NT2/D1 (cell line): ENCODE measurements at regions not wholly inside any gene's neighbourhood (a gene's known extent, or its start where the extent isn't known, plus 50 kb on each side); places are given as distances from the start of the nearest gene placed in this dataset.

Source experiments
- DNase-seq: peaks from one replicate; pipeline ENCODE4 v3.0.0-alpha.2; 2011; ENCODE audit warnings: low read depth, low spot score
- H3K27me3 ChIP-seq: 2 replicates; pipeline ENCODE4 v1.6.0; 2011; ENCODE audit warnings: mild to moderate bottlenecking; ENCODE audit not compliant: insufficient read length, insufficient read depth
- H3K36me3 ChIP-seq: 2 replicates; pipeline ENCODE4 v1.6.1; 2011; ENCODE audit warnings: mild to moderate bottlenecking, low read length, mixed read lengths; ENCODE audit not compliant: insufficient read depth, insufficient read length
- H3K4me1 ChIP-seq: 2 replicates; pipeline ENCODE4 v1.5.1; 2011; ENCODE audit not compliant: insufficient read depth, insufficient read length
- H3K4me3 ChIP-seq: 2 replicates; pipeline ENCODE4 v1.5.1; 2011; ENCODE audit warnings: low read depth; ENCODE audit not compliant: insufficient read length
- H3K9ac ChIP-seq: 2 replicates; pipeline ENCODE4 v1.6.0; 2011; ENCODE audit warnings: low read depth; ENCODE audit not compliant: insufficient read length
- H3K9me3 ChIP-seq: 2 replicates; pipeline ENCODE4 v1.5.1; 2011; ENCODE audit warnings: mild to moderate bottlenecking, low read length; ENCODE audit not compliant: insufficient read depth
- SUZ12 ChIP-seq: IDR thresholded peaks from 2 replicates; pipeline ENCODE4 v1.6.1; 2011; ENCODE audit not compliant: insufficient read length, insufficient read depth; ENCODE audit errors: extremely low read depth
- YY1 ChIP-seq: IDR thresholded peaks from 2 replicates; pipeline ENCODE4 v1.6.1; 2011; ENCODE audit not compliant: insufficient read length, insufficient read depth
- ZNF274 ChIP-seq: IDR thresholded peaks from 2 replicates; pipeline ENCODE4 v1.6.1; 2011; ENCODE audit warnings: mild to moderate bottlenecking, low read depth, low read length

DNA sequence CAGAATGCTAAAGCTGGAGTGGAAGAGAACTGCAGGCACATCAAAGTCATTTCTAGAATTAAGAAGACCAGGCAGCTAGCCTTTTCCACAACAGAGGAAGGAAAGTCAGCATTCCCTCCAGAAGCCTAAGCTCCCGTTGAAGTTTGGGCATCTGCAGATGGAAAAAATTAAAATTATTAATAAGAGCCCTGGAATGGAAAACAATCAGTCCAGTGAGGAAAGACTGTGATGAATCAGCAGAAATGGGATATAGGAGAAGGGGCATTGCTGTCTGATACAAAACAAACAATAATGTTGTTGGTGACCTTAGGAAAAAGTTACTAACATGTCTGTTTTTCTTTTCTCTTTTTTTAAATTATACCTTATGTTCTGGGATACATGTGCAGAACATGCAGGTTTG is 450.7 kb upstream of the SLC14A2 start:
- Histone ChIP-seq H3K4me3 (no peak overlapping the region), H3K9me3 (no peaks in the 10 kb centered on the region), H3K36me3 (no peaks in the 10 kb centered on the region), H3K4me1 (no peaks in the 10 kb centered on the region), H3K9ac (no peak overlapping the region), H3K27me3 (no peaks in the 10 kb centered on the region)
- TF ChIP-seq ZNF274 (no peak), SUZ12 (no peak), YY1 (no peak)
- DNase-seq: no peak

- no peaks in the 10 kb centered on the region for H3K9me3 ChIP-seq
- TF ChIP-seq YY1 (no peak), ZNF274 (no peak), SUZ12 (no peak)
- DNase-seq: no peak
- H3K4me3 ChIP-seq: no peak overlapping the region
- H3K27me3 ChIP-seq: no peaks in the 10 kb centered on the region
- H3K4me1 ChIP-seq: no peaks in the 10 kb centered on the region
- H3K36me3 ChIP-seq: no peaks in the 10 kb centered on the region
- H3K9ac ChIP-seq: no peak overlapping the region
These were observed 450.0 kb upstream of the SLC14A2 start for GRCh38 chr18:45165176-45165713.

GRCh38 chr18:45165871-45166270 is 449.4 kb upstream of the SLC14A2 start:
- H3K9me3 ChIP-seq: no peaks in the 10 kb centered on the region
- no peaks in the 10 kb centered on the region for H3K36me3 ChIP-seq
- TF ChIP-seq ZNF274: no peak
- no peak for TF ChIP-seq SUZ12
- TF ChIP-seq YY1: no peak
- no peak for DNase-seq
- no peak overlapping the region for H3K4me3 ChIP-seq
- no peaks in the 10 kb centered on the region for H3K27me3 ChIP-seq
- no peaks in the 10 kb centered on the region for H3K4me1 ChIP-seq
- H3K9ac ChIP-seq: no peak overlapping the region

DNA sequence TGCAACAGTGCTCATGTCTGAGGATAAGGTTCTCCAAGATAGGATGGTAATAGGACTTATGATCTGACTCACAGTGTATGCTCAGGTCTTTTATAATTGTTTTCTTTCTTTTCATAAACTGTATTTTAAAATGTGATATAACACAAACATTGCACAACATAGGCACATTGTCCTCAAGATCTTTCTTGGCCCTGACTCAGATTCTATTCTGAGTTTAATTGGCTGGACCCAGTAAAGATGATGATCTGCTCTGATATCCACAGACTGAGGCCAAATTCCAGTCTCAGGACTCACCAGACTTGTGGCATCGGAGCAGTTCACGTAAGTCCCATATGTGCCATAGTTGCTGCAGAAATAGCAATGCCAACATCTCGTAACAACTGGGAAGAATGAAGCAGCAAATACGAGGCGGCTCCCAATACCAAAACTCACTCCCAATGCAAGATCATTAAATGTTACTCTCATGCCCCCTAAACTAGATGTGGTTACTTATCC is 448.9 kb upstream of the SLC14A2 start:
- TF ChIP-seq SUZ12 (no peak), YY1 (no peak)
- H3K9ac ChIP-seq: no peak overlapping the region
- DNase-seq: no peak

GRCh38 chr18:45166836-45167551 is 448.3 kb upstream of the SLC14A2 start:
- no peak overlapping the region for H3K9ac ChIP-seq

More for the DNA sequence above, 448.9 kb upstream of the SLC14A2 start:
- Histone ChIP-seq H3K9me3 (no peaks in the 10 kb centered on the region), H3K27me3 (no peaks in the 10 kb centered on the region), H3K4me1 (no peaks in the 10 kb centered on the region), H3K36me3 (no peaks in the 10 kb centered on the region), H3K4me3 (no peak overlapping the region)

GRCh38 chr18:45167631-45168280 is 447.5 kb upstream of the SLC14A2 start:
- no peaks in the 10 kb centered on the region for H3K4me1 ChIP-seq
- H3K4me3 ChIP-seq: no peak overlapping the region
- no peaks in the 10 kb centered on the region for H3K36me3 ChIP-seq
- no peaks in the 10 kb centered on the region for H3K27me3 ChIP-seq
- TF ChIP-seq SUZ12 (no peak), ZNF274 (no peak), YY1 (no peak)
- H3K9ac ChIP-seq: no peak overlapping the region
- no peaks in the 10 kb centered on the region for H3K9me3 ChIP-seq
- no peak for DNase-seq

More at GRCh38 chr18:45166836-45167551, 448.3 kb upstream of the SLC14A2 start:
- no peak overlapping the region for H3K4me3 ChIP-seq
- H3K27me3 ChIP-seq: no peaks in the 10 kb centered on the region
- TF ChIP-seq SUZ12 (no peak), YY1 (no peak), ZNF274 (no peak)
- no peaks in the 10 kb centered on the region for H3K4me1 ChIP-seq
- H3K9me3 ChIP-seq: no peaks in the 10 kb centered on the region
- no peaks in the 10 kb centered on the region for H3K36me3 ChIP-seq
- no peak for DNase-seq
